Right lobe of liver (tissue), 6 donors: ENCODE measurements at regions not wholly inside any gene's neighbourhood (a gene's known extent, or its start where the extent isn't known, plus 50 kb on each side); places are given as distances from the start of the nearest gene placed in this dataset.
A peak's percentile ranks its signal among the peaks of the same experiment; 100 is the strongest.

Source experiments
- ATAC-seq, 4 donors: fragments of 200-7000 bp; cut with Tn5 transposase; one replicate each; pipeline ENCODE4 v1.9.1; 2020; ENCODE audit warnings: mild to moderate bottlenecking in 4 of 4, moderate library complexity in 4 of 4
- DNase-seq, 3 donors: peaks; one replicate each; pipeline ENCODE4 v3.0.0-alpha.2; 2020
- H3K27ac ChIP-seq, 3 donors: fragments of 200-600 bp; one replicate each; pipeline ENCODE4 v1.8.0; 2022
- H3K27me3 ChIP-seq, 2 donors: fragments of 200-600 bp; one replicate each; pipeline ENCODE4 v1.8.0; 2022
- H3K36me3 ChIP-seq, 4 donors: fragments of 200-600 bp; sonication (generic) in 1 of 4; one replicate each; pipeline versions ENCODE4 v1.5.1 to v1.8.0; 2017 to 2022; ENCODE audit warnings: control low read depth in 1 of 4
- H3K4me1 ChIP-seq, 4 donors: fragments of 200-600 bp; sonication (generic) in 1 of 4; one replicate each; pipeline versions ENCODE4 v1.5.1 to v1.8.0; 2017 to 2022; ENCODE audit warnings: control low read depth in 1 of 4
- H3K4me3 ChIP-seq, 3 donors: fragments of 200-600 bp; one replicate each; pipeline ENCODE4 v1.8.0; 2022
- H3K9me3 ChIP-seq, 4 donors: fragments of 200-600 bp; sonication (generic) in 1 of 4; one replicate each; pipeline versions ENCODE4 v1.5.1 to v1.8.0; 2017 to 2022; ENCODE audit warnings: control low read depth in 1 of 4
- POLR2A ChIP-seq: fragments of 450-650 bp; IDR thresholded peaks from one replicate; pipeline ENCODE4 v1.6.1; 2017; ENCODE audit warnings: antibody characterized with exemption, mild to moderate bottlenecking
- WGBS: methylation state at CpG from one replicate; pipeline ENCODE4 v1.1.6; 2018; ENCODE audit warnings: low coverage, low lambda C conversion rate; ENCODE audit not compliant: insufficient coverage; ENCODE audit errors: missing lambda C conversion rate; 5-methylcytosine and 5-hydroxymethylcytosine counted together
- intact Hi-C, 2 donors: fragments of 100-400 bp; cut with DNase I; formaldehyde crosslinking; loops; one replicate each; pipeline versions ENCODE4 v1.11.2 to v1.14.1; 2022
- TF ChIP-seq, protein P1 (sequence below), 4 donors: fragments of 200-600 bp in 3 of 4; fragments of 450-650 bp in 1 of 4; IDR thresholded peaks; one replicate each; pipeline versions ENCODE4 v1.5.1 to v1.8.0; 2016 to 2022; ENCODE audit warnings: antibody characterized with exemption in 4 of 4, mild to moderate bottlenecking in 2 of 4
- donor health status: DM: no; HTN: yes; CAD: no.
- donor health status: DM: no; HTN: no; CAD: no.
- donor health status: DM: no; HTN: no; CAD: no.
- donor health status: DM: no; HTN: yes; CAD: no.
- donor health status: DM: no; HTN: yes; CAD: no.

DNA sequence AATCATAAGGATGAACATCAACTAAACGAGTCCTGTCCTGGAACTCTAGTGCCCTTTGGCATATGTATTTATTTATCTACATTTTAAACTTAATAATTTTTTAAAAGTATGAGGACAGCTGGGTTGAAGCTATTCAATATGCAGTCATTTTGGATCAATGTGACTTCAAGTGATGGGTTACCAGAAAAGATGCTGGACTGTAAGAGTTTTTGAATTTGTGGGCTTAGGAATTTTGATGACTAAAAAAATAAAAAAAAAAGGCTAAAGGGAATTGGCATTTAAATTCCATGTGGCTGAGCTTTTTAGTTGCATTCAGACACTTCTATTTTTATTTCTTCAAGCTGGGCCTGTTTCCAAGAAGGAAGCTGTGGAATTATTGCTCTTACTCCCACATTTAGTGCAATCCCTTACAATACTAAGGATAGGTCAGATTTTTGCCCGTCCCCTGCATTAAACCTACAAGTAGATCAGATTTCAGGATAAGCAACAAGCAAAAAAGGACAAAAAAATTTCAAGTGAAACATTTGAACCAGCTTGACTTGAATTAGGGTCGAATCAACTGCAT is 704.2 kb upstream of the CITED2 start:
- ATAC-seq (no peak), DNase-seq (no peak)
- WGBS: 60% methylated on average over 3 of the region's 3 CpGs
- Histone ChIP-seq H3K4me3 (no peak overlapping the region), H3K27me3 (no peaks in the 10 kb centered on the region), H3K27ac (no peak overlapping the region), H3K36me3 (no peaks in the 10 kb centered on the region), H3K9me3 (no peaks in the 10 kb centered on the region), H3K4me1 (peaks cover 0 to 3% (median 0%) of the 10 kb centered on the region in 4 donors)
- TF ChIP-seq, protein P1, sequence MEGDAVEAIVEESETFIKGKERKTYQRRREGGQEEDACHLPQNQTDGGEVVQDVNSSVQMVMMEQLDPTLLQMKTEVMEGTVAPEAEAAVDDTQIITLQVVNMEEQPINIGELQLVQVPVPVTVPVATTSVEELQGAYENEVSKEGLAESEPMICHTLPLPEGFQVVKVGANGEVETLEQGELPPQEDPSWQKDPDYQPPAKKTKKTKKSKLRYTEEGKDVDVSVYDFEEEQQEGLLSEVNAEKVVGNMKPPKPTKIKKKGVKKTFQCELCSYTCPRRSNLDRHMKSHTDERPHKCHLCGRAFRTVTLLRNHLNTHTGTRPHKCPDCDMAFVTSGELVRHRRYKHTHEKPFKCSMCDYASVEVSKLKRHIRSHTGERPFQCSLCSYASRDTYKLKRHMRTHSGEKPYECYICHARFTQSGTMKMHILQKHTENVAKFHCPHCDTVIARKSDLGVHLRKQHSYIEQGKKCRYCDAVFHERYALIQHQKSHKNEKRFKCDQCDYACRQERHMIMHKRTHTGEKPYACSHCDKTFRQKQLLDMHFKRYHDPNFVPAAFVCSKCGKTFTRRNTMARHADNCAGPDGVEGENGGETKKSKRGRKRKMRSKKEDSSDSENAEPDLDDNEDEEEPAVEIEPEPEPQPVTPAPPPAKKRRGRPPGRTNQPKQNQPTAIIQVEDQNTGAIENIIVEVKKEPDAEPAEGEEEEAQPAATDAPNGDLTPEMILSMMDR (IDR thresholded peaks at IDR 0.05): no peak
- no peak for TF ChIP-seq POLR2A
- intact Hi-C loops: no loop called here

DNA sequence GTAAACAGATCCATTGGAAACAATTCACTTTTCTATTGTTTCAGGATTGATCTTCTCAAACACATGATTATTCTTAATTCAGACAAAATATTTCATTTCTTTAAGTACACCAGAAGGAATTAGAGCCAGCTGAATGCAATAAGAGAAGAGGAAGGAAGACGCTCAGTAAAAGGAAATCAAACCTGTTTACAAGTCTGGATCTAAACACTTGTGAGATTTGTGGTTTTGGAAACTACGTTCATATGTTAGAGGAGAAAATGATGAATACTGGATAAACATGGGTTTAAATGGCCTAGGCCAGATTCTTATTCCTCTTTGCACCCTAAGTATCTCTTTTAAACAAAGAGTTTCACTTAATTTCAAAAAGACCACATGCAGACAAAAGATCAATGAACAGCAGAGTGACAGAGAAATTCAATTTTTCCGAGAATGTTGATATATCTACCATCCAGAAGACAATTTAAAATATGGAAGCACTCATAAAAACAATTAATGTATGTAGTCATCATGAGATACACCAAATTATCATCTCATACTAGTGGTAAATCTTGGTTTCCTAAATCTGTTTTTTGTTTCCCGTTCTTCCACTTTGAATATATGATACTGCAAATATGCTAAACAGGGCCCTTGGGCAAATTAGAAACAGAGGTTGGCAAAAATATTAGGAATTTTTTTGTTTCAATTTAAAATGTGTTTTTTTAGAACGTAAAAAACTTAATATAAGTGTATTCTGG is 703.5 kb upstream of the CITED2 start:
- 61% methylated on average over 5 of the region's 5 CpGs for WGBS
- no peak overlapping the region for H3K4me3 ChIP-seq
- ATAC-seq (no peak), DNase-seq (no peak)
- no peaks in the 10 kb centered on the region for H3K9me3 ChIP-seq
- intact Hi-C loops: no loop called here
- no peak overlapping the region for H3K27ac ChIP-seq
- no peaks in the 10 kb centered on the region for H3K27me3 ChIP-seq
- TF ChIP-seq, protein P1 (IDR thresholded peaks at IDR 0.05): no peak
- TF ChIP-seq POLR2A: no peak
- H3K4me1 ChIP-seq: peaks cover 0 to 3% (median 0%) of the 10 kb centered on the region in 4 donors
- no peaks in the 10 kb centered on the region for H3K36me3 ChIP-seq

DNA sequence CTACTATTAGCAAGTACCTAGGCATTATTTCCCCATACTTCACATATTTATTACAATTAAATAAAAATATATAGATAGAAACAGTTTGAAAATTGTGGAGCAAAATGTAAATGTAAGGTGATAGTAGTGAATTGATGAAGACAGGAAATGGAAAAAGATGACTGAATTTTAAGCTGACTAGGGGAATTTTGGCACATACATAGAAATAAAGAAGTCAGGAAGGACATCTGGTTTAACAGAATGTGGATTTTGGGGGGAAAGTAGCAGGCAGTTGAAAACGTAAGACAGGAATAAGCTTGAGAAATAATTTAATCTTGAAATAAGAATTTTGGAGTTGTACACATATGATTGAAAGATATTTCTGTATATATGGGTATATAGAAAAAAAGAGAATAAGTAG is 701.7 kb upstream of the CITED2 start:
- intact Hi-C loops: no loop called here
- Histone ChIP-seq H3K27me3 (no peaks in the 10 kb centered on the region), H3K4me3 (no peak overlapping the region), H3K9me3 (no peaks in the 10 kb centered on the region), H3K36me3 (no peaks in the 10 kb centered on the region), H3K27ac (no peak overlapping the region), H3K4me1 (peaks cover 0 to 12% (median 3%) of the 10 kb centered on the region in 4 donors)
- WGBS: 92% methylated on average over 1 of the region's 1 CpG
- no peak for ATAC-seq
- DNase-seq: no peak
- TF ChIP-seq, protein P1 (IDR thresholded peaks at IDR 0.05): no peak
- no peak for TF ChIP-seq POLR2A

DNA sequence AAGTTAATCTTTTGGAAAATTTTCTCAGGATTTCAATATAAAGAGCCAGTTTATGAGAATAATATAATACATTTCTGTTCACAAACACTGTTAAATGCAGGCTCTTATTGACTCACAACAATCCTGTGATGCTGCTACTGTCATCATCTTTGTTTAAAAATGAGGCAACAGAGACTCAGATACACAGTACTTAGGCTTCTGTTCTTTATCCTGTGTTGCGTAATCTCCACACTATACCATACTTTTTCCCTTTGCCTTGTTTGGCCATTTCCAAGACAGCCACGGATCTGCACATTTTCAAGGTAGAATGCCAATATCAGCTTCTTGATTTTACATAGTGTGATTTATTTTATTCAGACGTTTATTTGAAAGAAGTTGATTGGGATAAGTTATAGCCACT is 699.0 kb upstream of the CITED2 start:
- Histone ChIP-seq H3K4me1 (peaks cover 0 to 18% (median 5%) of the 10 kb centered on the region in 4 donors), H3K27me3 (no peaks in the 10 kb centered on the region), H3K9me3 (no peaks in the 10 kb centered on the region), H3K27ac (no peak overlapping the region), H3K4me3 (no peak overlapping the region), H3K36me3 (no peaks in the 10 kb centered on the region)
- intact Hi-C loops: no loop called here
- peak; percentile 40 to 72 (median 69) for ATAC-seq
- DNase-seq: no peak
- 51% methylated on average over 3 of the region's 3 CpGs for WGBS
- TF ChIP-seq POLR2A: no peak
- TF ChIP-seq, protein P1 (IDR thresholded peaks at IDR 0.05): no peak
